GM23338 (cell line): ENCODE measurements at regions not wholly inside any gene's neighbourhood (a gene's known extent, or its start where the extent isn't known, plus 50 kb on each side); places are given as distances from the start of the nearest gene placed in this dataset.

Experiments
- ATAC-seq: fragments of 200-7000 bp; cut with Tn5 transposase; 3 replicates; pipeline ENCODE4 v1.9.1; 2020
- DNase-seq: peaks from one replicate; pipeline ENCODE4 v3.0.0-alpha.2; 2015; ENCODE audit warnings: low spot score
- H2AFZ ChIP-seq: fragments of 200-600 bp; sonication (generic); 2 replicates; pipeline ENCODE4 v1.8.0; 2016; ENCODE audit warnings: antibody characterized with exemption, mild to moderate bottlenecking, moderate library complexity
- H3F3A ChIP-seq: fragments of 200-600 bp; sonication (generic); replicated peaks from 2 replicates; pipeline ENCODE4 v1.8.0; 2017; ENCODE audit warnings: antibody characterized with exemption, mixed run types, low read depth
- H3K27ac ChIP-seq: fragments of 200-600 bp; sonication (generic); 2 replicates; pipeline ENCODE4 v1.6.1; 2016; ENCODE audit warnings: low read depth
- H3K27me3 ChIP-seq: fragments of 200-600 bp; sonication (generic); 2 replicates; pipeline ENCODE4 v1.8.0; 2016; ENCODE audit warnings: mild to moderate bottlenecking, mixed run types, moderate library complexity; ENCODE audit not compliant: insufficient read depth
- H3K36me3 ChIP-seq: fragments of 200-600 bp; sonication (generic); 2 replicates; pipeline ENCODE4 v1.8.0; 2016; ENCODE audit warnings: mild to moderate bottlenecking; ENCODE audit not compliant: insufficient read depth
- H3K4me1 ChIP-seq: fragments of 200-600 bp; sonication (generic); 2 replicates; pipeline ENCODE4 v1.8.0; 2016; ENCODE audit warnings: mild to moderate bottlenecking, moderate library complexity; ENCODE audit not compliant: insufficient read depth
- H3K4me2 ChIP-seq: fragments of 200-600 bp; sonication (generic); 2 replicates; pipeline ENCODE4 v1.7.1; 2017; ENCODE audit warnings: mixed run types
- H3K4me3 ChIP-seq: fragments of 200-600 bp; sonication (generic); 2 replicates; pipeline ENCODE4 v1.6.1; 2016; ENCODE audit warnings: mixed run types
- H3K79me2 ChIP-seq: fragments of 200-600 bp; sonication (generic); replicated peaks from 2 replicates; pipeline ENCODE4 v1.8.0; 2017; ENCODE audit warnings: mild to moderate bottlenecking; ENCODE audit not compliant: insufficient read depth
- H3K9me2 ChIP-seq: fragments of 200-600 bp; sonication (generic); 2 replicates; pipeline ENCODE4 v1.8.0; 2017; ENCODE audit not compliant: insufficient read depth
- H4K20me1 ChIP-seq: fragments of 200-600 bp; sonication (generic); replicated peaks from 2 replicates; pipeline ENCODE4 v1.8.0; 2017; ENCODE audit warnings: mild to moderate bottlenecking; ENCODE audit not compliant: insufficient read depth
- H3K27ac Mint-ChIP-seq: 2 replicates; pipeline ENCODE4 v1.8.0; 2020; ENCODE audit warnings: inconsistent platforms, mild to moderate bottlenecking, moderate library complexity, mixed read lengths
- H3K27me3 Mint-ChIP-seq: 3 replicates; pipeline ENCODE4 v1.8.0; 2022; ENCODE audit warnings: low read depth, mild to moderate bottlenecking, moderate library complexity, mixed read lengths, inconsistent platforms; ENCODE audit not compliant: insufficient read depth, poor library complexity
- H3K36me3 Mint-ChIP-seq: 3 replicates; pipeline ENCODE4 v1.8.0; 2021; ENCODE audit warnings: low read depth, mild to moderate bottlenecking, inconsistent platforms, moderate library complexity, mixed read lengths
- H3K4me1 Mint-ChIP-seq: 3 replicates; pipeline ENCODE4 v1.8.0; 2020; ENCODE audit warnings: mild to moderate bottlenecking, inconsistent platforms, mixed read lengths
- H3K4me3 Mint-ChIP-seq: 3 replicates; pipeline ENCODE4 v1.8.0; 2021; ENCODE audit warnings: moderate library complexity, mild to moderate bottlenecking, inconsistent platforms, mixed read lengths
- H3K9me3 Mint-ChIP-seq: 3 replicates; pipeline ENCODE4 v1.8.0; 2020; ENCODE audit warnings: moderate library complexity, mild to moderate bottlenecking, inconsistent platforms, mixed read lengths
- CREB1 ChIP-seq: fragments of 250-450 bp; sonication (Bioruptor Pico); IDR thresholded peaks from 2 replicates; pipeline ENCODE4 v1.5.0; 2020; ENCODE audit warnings: low read depth, mild to moderate bottlenecking, moderate library complexity
- CTCF ChIP-seq, 2 experiments: fragments of 200-600 bp in 1 of 2; sonication (generic) in 1 of 2; conservative IDR thresholded peaks; 2 replicates each; pipeline versions ENCODE4 v1.5.1 to v1.6.1; 2016 to 2017; ENCODE audit warnings: antibody characterized with exemption in 2 of 2, low read depth in 2 of 2, mild to moderate bottlenecking in 2 of 2, moderate library complexity in 1 of 2
- ETS1 ChIP-seq: IDR thresholded peaks from 2 replicates; pipeline ENCODE4 v1.6.1; 2016; ENCODE audit warnings: antibody characterized with exemption
- EZH2 ChIP-seq: fragments of 200-600 bp; sonication (generic); IDR thresholded peaks from one replicate; pipeline ENCODE4 v1.8.0; 2017; ENCODE audit warnings: antibody characterized with exemption, mild to moderate bottlenecking, low read depth; ENCODE audit not compliant: unreplicated experiment
- EZH2phosphoT487 ChIP-seq: fragments of 200-600 bp; sonication (generic); IDR thresholded peaks from one replicate; pipeline ENCODE4 v1.8.1; 2018; ENCODE audit warnings: antibody characterized with exemption; ENCODE audit not compliant: unreplicated experiment
- JUNB ChIP-seq: IDR thresholded peaks from one replicate; pipeline ENCODE4 v1.6.1; 2016; ENCODE audit warnings: antibody characterized with exemption; ENCODE audit not compliant: unreplicated experiment
- NANOG ChIP-seq: IDR thresholded peaks from 2 replicates; pipeline ENCODE4 v1.6.1; 2016; ENCODE audit warnings: antibody characterized with exemption, borderline replicate concordance
- POLR2AphosphoS5 ChIP-seq: IDR thresholded peaks from 2 replicates; pipeline ENCODE4 v1.6.1; 2016; ENCODE audit warnings: antibody characterized with exemption, low read depth
- ZNF114 ChIP-seq: fragments of 250-450 bp; sonication (Bioruptor Pico); IDR thresholded peaks from 2 replicates; pipeline ENCODE4 v1.5.0; 2020; ENCODE audit warnings: mild to moderate bottlenecking, moderate library complexity

GRCh38 chr4:8759987-8760386 is 111.7 kb downstream of the HMX1 start (continued):
- no peak for TF ChIP-seq ETS1

GRCh38 chr4:8756816-8757215 is 114.8 kb downstream of the HMX1 start:
- H3K27me3 Mint-ChIP-seq, result peaks cover 3% of the 10 kb centered on the region
- no peaks in the 10 kb centered on the region; the same call in 2 of the 3 replicates for H3K9me3 Mint-ChIP-seq
- DNase-seq, result no peak

More at GRCh38 chr4:8756816-8757215, 114.8 kb downstream of the HMX1 start:
- no peak for ATAC-seq
- Mint-ChIP-seq H3K4me1 (no peaks in the 10 kb centered on the region), H3K4me3 (no peak overlapping the region), H3K27ac (no peak overlapping the region), H3K36me3 (no peaks in the 10 kb centered on the region)
- Histone ChIP-seq H3K27ac (no peak overlapping the region), H3K4me3 (no peak overlapping the region), H4K20me1 (no peaks in the 10 kb centered on the region), H3K4me2 (no peak overlapping the region), H3F3A (no peaks in the 10 kb centered on the region), H3K4me1 (no peaks in the 10 kb centered on the region), H2AFZ (no peak overlapping the region), H3K79me2 (no peaks in the 10 kb centered on the region), H3K36me3 (no peaks in the 10 kb centered on the region), H3K27me3 (no peaks in the 10 kb centered on the region), H3K9me2 (no peaks in the 10 kb centered on the region)
- TF ChIP-seq ETS1 (no peak), EZH2phosphoT487 (no peak), CTCF (conservative IDR thresholded peaks at IDR 0.05; ENCODE audit: low read depth in 2 of 2) (no peak), ZNF114 (CRISPR knock-in tag) (no peak), CREB1 (CRISPR knock-in tag) (no peak), JUNB (no peak), EZH2 (no peak), POLR2AphosphoS5 (no peak), NANOG (no peak)
